ENCODE measurements at regions not wholly inside any gene's neighbourhood (a gene's known extent, or its start where the extent isn't known, plus 50 kb on each side); places are given as distances from the start of the nearest gene placed in this dataset.

GRCh38 chr11:101199416-101199815 lies 69.8 kb upstream of the PGR start:
- no peak overlapping the region for H3K27ac Mint-ChIP-seq
- no peaks in the 10 kb centered on the region for H3K9me3 Mint-ChIP-seq
- H3K36me3 Mint-ChIP-seq (ENCODE audit: low read depth) = no peaks in the 10 kb centered on the region
- no peak overlapping the region for H3K4me3 Mint-ChIP-seq
- TF ChIP-seq, protein P1, sequence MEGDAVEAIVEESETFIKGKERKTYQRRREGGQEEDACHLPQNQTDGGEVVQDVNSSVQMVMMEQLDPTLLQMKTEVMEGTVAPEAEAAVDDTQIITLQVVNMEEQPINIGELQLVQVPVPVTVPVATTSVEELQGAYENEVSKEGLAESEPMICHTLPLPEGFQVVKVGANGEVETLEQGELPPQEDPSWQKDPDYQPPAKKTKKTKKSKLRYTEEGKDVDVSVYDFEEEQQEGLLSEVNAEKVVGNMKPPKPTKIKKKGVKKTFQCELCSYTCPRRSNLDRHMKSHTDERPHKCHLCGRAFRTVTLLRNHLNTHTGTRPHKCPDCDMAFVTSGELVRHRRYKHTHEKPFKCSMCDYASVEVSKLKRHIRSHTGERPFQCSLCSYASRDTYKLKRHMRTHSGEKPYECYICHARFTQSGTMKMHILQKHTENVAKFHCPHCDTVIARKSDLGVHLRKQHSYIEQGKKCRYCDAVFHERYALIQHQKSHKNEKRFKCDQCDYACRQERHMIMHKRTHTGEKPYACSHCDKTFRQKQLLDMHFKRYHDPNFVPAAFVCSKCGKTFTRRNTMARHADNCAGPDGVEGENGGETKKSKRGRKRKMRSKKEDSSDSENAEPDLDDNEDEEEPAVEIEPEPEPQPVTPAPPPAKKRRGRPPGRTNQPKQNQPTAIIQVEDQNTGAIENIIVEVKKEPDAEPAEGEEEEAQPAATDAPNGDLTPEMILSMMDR (IDR thresholded peaks at IDR 0.05; ENCODE audit: unreplicated experiment in 3 of 3) = no peak
- no peaks in the 10 kb centered on the region for H3K4me1 Mint-ChIP-seq
- no peaks in the 10 kb centered on the region for H3K27me3 Mint-ChIP-seq (ENCODE audit: low read depth)

DNA sequence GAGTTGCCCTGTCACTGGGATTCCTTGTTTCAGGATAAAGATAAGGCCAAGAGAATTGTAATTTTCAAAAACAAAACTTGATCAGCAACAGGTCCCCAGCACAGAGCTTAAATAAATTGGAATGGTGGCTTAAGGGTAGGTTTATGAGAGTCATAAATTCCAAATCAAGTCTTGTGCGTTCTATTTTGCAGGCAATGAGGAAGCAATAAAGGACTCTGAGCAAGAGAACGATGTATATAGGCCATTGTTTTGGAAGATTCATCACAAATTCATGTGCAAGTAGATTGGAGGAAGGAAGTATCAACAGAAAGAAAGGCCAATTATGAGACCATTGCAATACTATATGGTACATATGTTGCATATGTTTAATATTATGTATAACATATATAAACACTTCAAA lies 65.7 kb upstream of the PGR start:
- H3K36me3 Mint-ChIP-seq (ENCODE audit: low read depth) = no peaks in the 10 kb centered on the region
- no peaks in the 10 kb centered on the region for H3K4me1 Mint-ChIP-seq
- no peaks in the 10 kb centered on the region for H3K9me3 Mint-ChIP-seq
- H3K4me3 Mint-ChIP-seq = no peak overlapping the region
- H3K27me3 Mint-ChIP-seq (ENCODE audit: low read depth) = no peaks in the 10 kb centered on the region
- H3K27ac Mint-ChIP-seq = no peak overlapping the region
- TF ChIP-seq, protein P1 (IDR thresholded peaks at IDR 0.05; ENCODE audit: unreplicated experiment in 3 of 3) = no peak

- no peaks in the 10 kb centered on the region for H3K4me1 Mint-ChIP-seq
- H3K4me3 Mint-ChIP-seq = no peak overlapping the region
- H3K9me3 Mint-ChIP-seq = no peaks in the 10 kb centered on the region
- no peaks in the 10 kb centered on the region for H3K36me3 Mint-ChIP-seq (ENCODE audit: low read depth)
- TF ChIP-seq, protein P1 (IDR thresholded peaks at IDR 0.05; ENCODE audit: unreplicated experiment in 3 of 3) = no peak
- no peak overlapping the region for H3K27ac Mint-ChIP-seq
- no peaks in the 10 kb centered on the region for H3K27me3 Mint-ChIP-seq (ENCODE audit: low read depth)
Observed at GRCh38 chr11:101188801-101189200, 59.2 kb upstream of the PGR start.

- no peaks in the 10 kb centered on the region for H3K36me3 Mint-ChIP-seq (ENCODE audit: low read depth)
- H3K9me3 Mint-ChIP-seq = no peaks in the 10 kb centered on the region
- TF ChIP-seq, protein P1 (IDR thresholded peaks at IDR 0.05; ENCODE audit: unreplicated experiment in 3 of 3) = no peak
- H3K27me3 Mint-ChIP-seq (ENCODE audit: low read depth) = no peaks in the 10 kb centered on the region
- no peak overlapping the region for H3K27ac Mint-ChIP-seq
- no peak overlapping the region for H3K4me3 Mint-ChIP-seq
- no peaks in the 10 kb centered on the region for H3K4me1 Mint-ChIP-seq
Observed at GRCh38 chr11:101188173-101188572, 58.6 kb upstream of the PGR start.

DNA sequence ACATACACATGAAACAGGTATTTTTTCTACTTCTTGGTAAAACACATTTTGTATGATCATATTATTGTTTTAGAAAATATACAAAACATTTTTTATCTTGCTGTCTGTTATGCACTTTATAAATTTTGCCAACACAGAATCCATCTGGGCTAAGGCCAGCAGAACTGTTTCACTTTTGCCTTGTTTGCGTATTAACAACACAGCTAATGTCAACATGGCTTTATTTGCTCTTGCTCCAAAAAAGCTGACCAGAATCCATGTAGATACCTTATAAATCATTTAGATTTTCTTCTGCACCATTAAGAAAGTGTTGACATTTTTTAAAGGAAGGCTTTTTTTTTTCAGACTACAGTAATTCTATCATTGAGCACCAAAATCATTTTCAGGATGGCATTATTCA lies 58.1 kb upstream of the PGR start:
- TF ChIP-seq, protein P1 (IDR thresholded peaks at IDR 0.05; ENCODE audit: unreplicated experiment in 3 of 3) = no peak
- H3K36me3 Mint-ChIP-seq (ENCODE audit: low read depth) = no peaks in the 10 kb centered on the region
- no peak overlapping the region for H3K27ac Mint-ChIP-seq
- no peaks in the 10 kb centered on the region for H3K27me3 Mint-ChIP-seq (ENCODE audit: low read depth)
- no peaks in the 10 kb centered on the region for H3K4me1 Mint-ChIP-seq
- no peak overlapping the region for H3K4me3 Mint-ChIP-seq
- H3K9me3 Mint-ChIP-seq = no peaks in the 10 kb centered on the region

GRCh38 chr11:101185985-101186384 lies 56.4 kb upstream of the PGR start:
- H3K4me1 Mint-ChIP-seq = no peaks in the 10 kb centered on the region
- H3K9me3 Mint-ChIP-seq = no peaks in the 10 kb centered on the region
- no peaks in the 10 kb centered on the region for H3K36me3 Mint-ChIP-seq (ENCODE audit: low read depth)
- TF ChIP-seq, protein P1 (IDR thresholded peaks at IDR 0.05; ENCODE audit: unreplicated experiment in 3 of 3) = no peak
- no peaks in the 10 kb centered on the region for H3K27me3 Mint-ChIP-seq (ENCODE audit: low read depth)
- H3K4me3 Mint-ChIP-seq = no peak overlapping the region
- H3K27ac Mint-ChIP-seq = no peak overlapping the region

Data from nephron (organoid).